Gastrocnemius medialis (tissue), 4 donors: ENCODE measurements at regions not wholly inside any gene's neighbourhood (a gene's known extent, or its start where the extent isn't known, plus 50 kb on each side); places are given as distances from the start of the nearest gene placed in this dataset.

Experiments
- POLR2A ChIP-seq, 2 donors: fragments of 450-650 bp; IDR thresholded peaks; one replicate each; pipeline ENCODE4 v1.6.1; 2017; ENCODE audit warnings: antibody characterized with exemption in 2 of 2, mild to moderate bottlenecking in 2 of 2, moderate library complexity in 2 of 2
- TF ChIP-seq, protein P1 (sequence below), 5 experiments: fragments of 450-650 bp in 3 of 5; fragments of 200-600 bp in 2 of 5; sonication (generic) in 2 of 5; IDR thresholded peaks in 4 of 5; conservative IDR thresholded peaks in 1 of 5; 1 replicate in 4 of 5; 2 replicates in 1 of 5; pipeline ENCODE4 v1.5.1; 2016 to 2019; ENCODE audit warnings: antibody characterized with exemption in 5 of 5, mild to moderate bottlenecking in 3 of 5, moderate library complexity in 3 of 5

DNA sequence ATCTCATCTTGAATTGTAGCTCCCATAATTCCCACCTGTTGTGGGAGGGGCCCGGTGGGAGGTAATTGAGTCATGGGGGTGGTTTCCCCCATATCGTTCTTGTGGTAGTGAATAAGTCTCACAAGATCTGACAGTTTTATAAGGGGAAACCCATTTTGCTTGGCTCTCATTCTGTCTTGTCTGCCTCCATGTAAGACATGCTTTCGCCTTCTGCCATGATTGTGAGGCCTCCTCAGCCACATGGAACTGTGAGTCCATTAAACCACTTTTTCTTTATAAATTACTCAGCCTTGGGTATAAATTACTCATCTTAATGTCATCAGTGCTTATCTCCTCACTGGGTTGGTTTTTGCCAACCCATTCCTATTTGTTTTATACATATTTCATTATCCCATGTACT is 142.0 kb upstream of the GMDS start:
- TF ChIP-seq POLR2A (IDR thresholded peaks at IDR 0.05) = no peak
- TF ChIP-seq, protein P1, sequence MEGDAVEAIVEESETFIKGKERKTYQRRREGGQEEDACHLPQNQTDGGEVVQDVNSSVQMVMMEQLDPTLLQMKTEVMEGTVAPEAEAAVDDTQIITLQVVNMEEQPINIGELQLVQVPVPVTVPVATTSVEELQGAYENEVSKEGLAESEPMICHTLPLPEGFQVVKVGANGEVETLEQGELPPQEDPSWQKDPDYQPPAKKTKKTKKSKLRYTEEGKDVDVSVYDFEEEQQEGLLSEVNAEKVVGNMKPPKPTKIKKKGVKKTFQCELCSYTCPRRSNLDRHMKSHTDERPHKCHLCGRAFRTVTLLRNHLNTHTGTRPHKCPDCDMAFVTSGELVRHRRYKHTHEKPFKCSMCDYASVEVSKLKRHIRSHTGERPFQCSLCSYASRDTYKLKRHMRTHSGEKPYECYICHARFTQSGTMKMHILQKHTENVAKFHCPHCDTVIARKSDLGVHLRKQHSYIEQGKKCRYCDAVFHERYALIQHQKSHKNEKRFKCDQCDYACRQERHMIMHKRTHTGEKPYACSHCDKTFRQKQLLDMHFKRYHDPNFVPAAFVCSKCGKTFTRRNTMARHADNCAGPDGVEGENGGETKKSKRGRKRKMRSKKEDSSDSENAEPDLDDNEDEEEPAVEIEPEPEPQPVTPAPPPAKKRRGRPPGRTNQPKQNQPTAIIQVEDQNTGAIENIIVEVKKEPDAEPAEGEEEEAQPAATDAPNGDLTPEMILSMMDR (IDR thresholded peaks at IDR 0.05 in 4 of 5, conservative IDR thresholded peaks at IDR 0.05 in 1 of 5) = no peak
